ENCODE measurements at regions not wholly inside any gene's neighbourhood (a gene's known extent, or its start where the extent isn't known, plus 50 kb on each side); places are given as distances from the start of the nearest gene placed in this dataset.
A peak's percentile ranks its signal among the peaks of the same experiment; 100 is the strongest.

- ATAC-seq (ENCODE audit: insufficient read depth, low FRiP score), result peak; percentile 66
Observed at GRCh38 chr13:50082426-50083281, 67.4 kb downstream of the KCNRG start.

GRCh38 chr13:50085063-50085462 is 69.8 kb downstream of the KCNRG start:
- Histone ChIP-seq H3K9me3 (ENCODE audit: control insufficient read depth in 4 of 4, insufficient read depth in 3 of 4, low read length in 3 of 4) (no peaks in the 10 kb centered on the region), H3K4me1 (ENCODE audit: control insufficient read depth in 5 of 5, insufficient read depth in 5 of 5, low read length in 5 of 5) (peaks cover 0 to 11% (median 3%) of the 10 kb centered on the region in 5 donors), H3K27ac (ENCODE audit: low read depth in 1 of 2, low read length in 1 of 2) (no peak overlapping the region), H3K27me3 (ENCODE audit: control insufficient read depth in 3 of 3, insufficient read depth in 3 of 3, low read length in 2 of 3) (no peaks in the 10 kb centered on the region), H3K36me3 (ENCODE audit: control insufficient read depth in 4 of 4, insufficient read depth in 4 of 4, low read length in 4 of 4) (no peaks in the 10 kb centered on the region), H3K9ac (ENCODE audit: insufficient read depth in 1 of 2, low read length in 2 of 2) (no peak overlapping the region), H3K4me3 (no peak overlapping the region)
- no peak for ATAC-seq (ENCODE audit: insufficient read depth, low FRiP score)
- DNase-seq, result peak in 2 of 3 donors; percentile 86
- WGBS, 2 donors, result 0 to 1% methylated on average over 4 of the region's 4 CpGs
- TF ChIP-seq CTCF (IDR thresholded peaks at IDR 0.05; ENCODE audit: control extremely low read depth, extremely low read depth), result peak; percentile 35

More at GRCh38 chr13:50082426-50083281, 67.4 kb downstream of the KCNRG start:
- Histone ChIP-seq H3K9me3 (ENCODE audit: control insufficient read depth in 4 of 4, insufficient read depth in 3 of 4, low read length in 3 of 4) (no peaks in the 10 kb centered on the region), H3K27ac (ENCODE audit: low read depth in 1 of 2, low read length in 1 of 2) (peak overlapping the region; percentile 75 to 82), H3K36me3 (ENCODE audit: control insufficient read depth in 4 of 4, insufficient read depth in 4 of 4, low read length in 4 of 4) (no peaks in the 10 kb centered on the region), H3K4me3 (peak overlapping the region; percentile 32), H3K9ac (ENCODE audit: insufficient read depth in 1 of 2, low read length in 2 of 2) (peak overlapping the region in 1 of 2 donors; percentile 83), H3K4me1 (ENCODE audit: control insufficient read depth in 5 of 5, insufficient read depth in 5 of 5, low read length in 5 of 5) (peaks cover 0 to 11% (median 3%) of the 10 kb centered on the region in 5 donors), H3K27me3 (ENCODE audit: control insufficient read depth in 3 of 3, insufficient read depth in 3 of 3, low read length in 2 of 3) (no peaks in the 10 kb centered on the region)
- DNase-seq, result peak; percentile 82 to 89 (median 83)
- 1 to 2% methylated on average over 28 of the region's 28 CpGs for WGBS, 2 donors
- TF ChIP-seq CTCF (IDR thresholded peaks at IDR 0.05; ENCODE audit: control extremely low read depth, extremely low read depth), result no peak

- H3K9ac ChIP-seq (ENCODE audit: insufficient read depth in 1 of 2, low read length in 2 of 2), result no peak overlapping the region
- DNase-seq (no peak), ATAC-seq (ENCODE audit: insufficient read depth, low FRiP score) (no peak)
- H3K27me3 ChIP-seq (ENCODE audit: control insufficient read depth in 3 of 3, insufficient read depth in 3 of 3, low read length in 2 of 3), result no peaks in the 10 kb centered on the region
- H3K4me3 ChIP-seq, result no peak overlapping the region
- H3K36me3 ChIP-seq (ENCODE audit: control insufficient read depth in 4 of 4, insufficient read depth in 4 of 4, low read length in 4 of 4), result no peaks in the 10 kb centered on the region
- TF ChIP-seq CTCF (IDR thresholded peaks at IDR 0.05; ENCODE audit: control extremely low read depth, extremely low read depth), result no peak
- peaks cover 0 to 11% (median 0%) of the 10 kb centered on the region in 5 donors for H3K4me1 ChIP-seq (ENCODE audit: control insufficient read depth in 5 of 5, insufficient read depth in 5 of 5, low read length in 5 of 5)
- 90 to 95% methylated on average over 1 of the region's 1 CpG for WGBS, 2 donors
- H3K27ac ChIP-seq (ENCODE audit: low read depth in 1 of 2, low read length in 1 of 2), result no peak overlapping the region
- no peaks in the 10 kb centered on the region for H3K9me3 ChIP-seq (ENCODE audit: control insufficient read depth in 4 of 4, insufficient read depth in 3 of 4, low read length in 3 of 4)
Observed at GRCh38 chr13:50089633-50090032, 74.4 kb downstream of the KCNRG start.

Measured in lung (tissue), 11 donors.